ENCODE measurements at regions not wholly inside any gene's neighbourhood (a gene's known extent, or its start where the extent isn't known, plus 50 kb on each side); places are given as distances from the start of the nearest gene placed in this dataset.
"Not testable (repeated sequence)": the region's sequence is repeated elsewhere in the genome, so short reads cannot be mapped to it uniquely, and the experiment has no call there.

DNA sequence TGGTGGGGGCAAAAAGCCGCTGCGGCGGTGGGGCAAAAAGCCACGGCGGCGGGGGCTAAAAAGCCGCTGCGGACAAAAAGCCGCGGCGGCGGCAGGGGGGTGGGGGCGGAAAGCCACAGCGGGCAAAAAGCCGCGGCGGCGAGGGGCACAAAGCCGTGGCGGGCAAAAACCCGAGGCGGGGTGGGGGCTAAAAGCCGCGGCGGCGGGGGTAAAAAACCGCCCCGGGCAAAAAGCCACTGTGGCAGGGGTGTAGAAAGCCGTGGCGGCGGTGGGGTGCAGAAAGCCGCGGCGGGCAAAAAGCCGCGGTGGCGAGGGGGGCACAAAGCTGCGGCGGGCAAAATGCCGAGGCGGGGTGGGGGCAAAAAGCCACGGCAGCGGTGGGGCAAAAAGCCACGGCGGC is 3901.8 kb downstream of the SRGAP2C start:
- TF ChIP-seq CTCF (IDR thresholded peaks at IDR 0.05; ENCODE audit: extremely low read depth, missing control alignments) = no peak
- peak; percentile 2 for DNase-seq (ENCODE audit: low spot score)

DNA sequence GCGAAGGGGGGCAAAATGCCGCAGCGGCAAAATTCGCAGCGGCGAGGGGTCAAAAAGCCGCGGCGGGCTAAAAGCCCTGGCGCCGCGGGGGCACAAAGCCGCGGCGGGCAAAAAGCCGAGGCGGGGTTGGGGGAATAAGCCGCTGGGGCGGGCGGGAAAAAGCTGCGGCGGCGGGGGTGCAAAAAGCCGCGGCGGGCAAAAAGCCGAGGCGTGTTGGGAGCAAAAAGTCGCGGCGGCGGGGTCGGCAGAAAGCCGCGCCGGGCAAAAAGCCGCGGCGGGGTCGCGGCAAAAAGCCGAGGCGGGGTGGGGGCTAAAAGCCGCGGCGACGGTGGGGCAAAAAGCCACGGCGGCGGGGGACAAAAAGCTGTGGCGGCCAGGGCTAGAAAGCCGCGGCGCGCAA is 3902.5 kb downstream of the SRGAP2C start:
- no peak for DNase-seq (ENCODE audit: low spot score)
- no peak for TF ChIP-seq CTCF (IDR thresholded peaks at IDR 0.05; ENCODE audit: extremely low read depth, missing control alignments)

GRCh38 chr1:125087691-125088090 is 3902.9 kb downstream of the SRGAP2C start:
- no peak for DNase-seq (ENCODE audit: low spot score)
- no peak for TF ChIP-seq CTCF (IDR thresholded peaks at IDR 0.05; ENCODE audit: extremely low read depth, missing control alignments)

GRCh38 chr1:125118147-125118993 is 3933.6 kb downstream of the SRGAP2C start:
- TF ChIP-seq CTCF (IDR thresholded peaks at IDR 0.05; ENCODE audit: extremely low read depth, missing control alignments) = no peak
- DNase-seq (ENCODE audit: low spot score) = peak; percentile 1

DNA sequence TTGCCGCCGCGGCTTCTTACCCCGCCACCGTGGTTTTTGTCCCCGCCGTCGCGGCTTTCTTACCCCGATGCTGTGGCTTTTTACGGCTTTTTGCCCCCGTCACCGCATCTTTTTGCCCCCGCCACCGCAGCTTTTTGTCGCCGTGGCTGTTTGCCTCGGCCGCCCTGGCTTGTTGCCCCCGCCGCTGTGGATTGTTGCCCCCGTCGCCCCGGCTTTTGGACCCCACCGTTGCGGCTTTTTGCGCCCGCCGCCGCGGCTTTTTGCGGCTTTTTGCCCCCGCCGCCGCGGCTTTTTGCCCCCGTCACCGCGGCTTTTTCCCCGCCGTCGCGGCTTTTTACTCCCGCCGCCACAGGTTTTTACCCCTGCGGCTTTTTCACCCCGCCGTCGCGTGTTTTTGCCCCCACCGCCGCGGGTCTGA is 3934.3 kb downstream of the SRGAP2C start:
- TF ChIP-seq CTCF (IDR thresholded peaks at IDR 0.05; ENCODE audit: extremely low read depth, missing control alignments) = no peak
- no peak for DNase-seq (ENCODE audit: low spot score)

GRCh38 chr1:125119566-125120205 is 3934.9 kb downstream of the SRGAP2C start:
- DNase-seq (ENCODE audit: low spot score) = peak; percentile 0

DNA sequence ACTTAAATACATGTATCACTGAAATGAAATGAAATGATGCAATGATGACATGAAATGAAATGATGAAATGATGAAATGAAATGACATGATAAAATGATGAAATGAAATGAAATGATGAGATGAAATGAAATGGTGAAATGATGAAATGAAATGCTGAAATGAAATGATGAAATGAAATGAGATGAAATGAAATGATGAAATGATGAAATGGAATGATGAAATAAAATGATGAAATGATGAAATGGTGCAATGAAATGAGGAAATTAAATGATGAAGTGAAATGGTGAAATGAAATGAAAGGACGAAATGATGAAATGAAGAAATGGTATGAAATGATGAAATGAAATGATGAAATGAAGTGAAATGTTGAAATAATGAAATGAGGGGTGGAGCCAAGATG is 3937.8 kb downstream of the SRGAP2C start:
- not testable (repeated sequence) for DNase-seq (ENCODE audit: low spot score)

Data from GM20000 (cell line).